Heart left ventricle (tissue), 16 donors: ENCODE measurements at regions not wholly inside any gene's neighbourhood (a gene's known extent, or its start where the extent isn't known, plus 50 kb on each side); places are given as distances from the start of the nearest gene placed in this dataset.

Experiments used
- ATAC-seq, 4 donors: fragments of 200-7000 bp; cut with Tn5 transposase; one replicate each; pipeline ENCODE4 v1.9.1; 2020 to 2022; ENCODE audit warnings: moderate library complexity in 4 of 4, mild to moderate bottlenecking in 3 of 4, moderate number of reproducible peaks in 1 of 4
- DNase-seq, 5 donors: peaks; one replicate each; pipeline ENCODE4 v3.0.0-alpha.2; 2020
- H3K27ac ChIP-seq, 12 donors: fragments of 200-600 bp; sonication (generic) in 4 of 12; one replicate each; pipeline versions ENCODE4 v1.5.0 to v1.8.0; 2016 to 2022; ENCODE audit warnings: mild to moderate bottlenecking in 2 of 12
- H3K27me3 ChIP-seq, 9 donors: fragments of 200-600 bp; sonication (generic) in 2 of 9; one replicate each; pipeline versions ENCODE4 v1.5.1 to v1.8.0; 2016 to 2022; ENCODE audit warnings: mild to moderate bottlenecking in 3 of 9
- H3K36me3 ChIP-seq, 9 donors: fragments of 200-600 bp; sonication (generic) in 2 of 9; one replicate each; pipeline versions ENCODE4 v1.5.0 to v1.8.0; 2018 to 2022; ENCODE audit warnings: mild to moderate bottlenecking in 2 of 9
- H3K4me1 ChIP-seq, 12 donors: fragments of 200-600 bp; sonication (generic) in 4 of 12; one replicate each; pipeline versions ENCODE4 v1.5.0 to v1.8.0; 2016 to 2022; ENCODE audit warnings: mild to moderate bottlenecking in 3 of 12
- H3K4me3 ChIP-seq, 12 donors: fragments of 200-600 bp; sonication (generic) in 4 of 12; one replicate each; pipeline versions ENCODE4 v1.5.0 to v1.8.0; 2017 to 2022; ENCODE audit warnings: mild to moderate bottlenecking in 9 of 12, moderate library complexity in 4 of 12
- H3K9me3 ChIP-seq, 12 donors: fragments of 200-600 bp; sonication (generic) in 4 of 12; one replicate each; pipeline versions ENCODE4 v1.5.0 to v1.8.0; 2016 to 2022; ENCODE audit warnings: mild to moderate bottlenecking in 1 of 12
- CTCF ChIP-seq, 12 donors: fragments of 200-600 bp; sonication (generic) in 4 of 12; IDR thresholded peaks; one replicate each; pipeline versions ENCODE4 v1.5.0 to v1.8.0; 2018 to 2022; ENCODE audit warnings: antibody characterized with exemption in 12 of 12, mild to moderate bottlenecking in 5 of 12
- POLR2A ChIP-seq, 2 donors: fragments of 450-650 bp; IDR thresholded peaks; one replicate each; pipeline ENCODE4 v1.6.1; 2017; ENCODE audit warnings: antibody characterized with exemption in 2 of 2, mild to moderate bottlenecking in 2 of 2, moderate library complexity in 2 of 2
- WGBS, 4 donors: extraction: QIAGEN DNeasy Blood & Tissue Kit in 2 of 4; methylation state at CpG; one replicate each; pipeline versions ENCODE4 v1.1.5 to v1.1.7; 2013 to 2018; 5-methylcytosine and 5-hydroxymethylcytosine counted together
- intact Hi-C, 10 donors: fragments of 100-400 bp; cut with DNase I; formaldehyde crosslinking; loops; one replicate each; pipeline versions ENCODE4 v1.11.1 to v1.14.2; 2022
- donor health status: ischemic (EF 13 %, LVEDD 7.1; RV severe dilation, severe dysfunction).
- donor health status: healthy with polysubstance abuse.
- donor health status: DM: no; HTN: yes; CAD: no.
- donor health status: DM: no; HTN: no; CAD: no.
- donor health status: ischemic (EF 25% LVEDD 6.9; RV normal size, moderate dysfunction).
- donor health status: ischemic (EF 25% LVEDD 5.7; RV mildly dilated, moderate dysfunction).
- donor health status: healthy.
- donor health status: DM: yes; HTN: yes; CAD: no.
- donor health status: ischemic (EF 35%, LVEDD 5.7; RV mildly dilated, moderate dysfunction).
- donor health status: nonischemic (EF 11% LVEDD 7.7; RV severe dilation, severe dysfunction).
- donor health status: DM: yes; HTN: yes; CAD: no.
- donor health status: PGD.
- donor health status: ischemic (EF 29% LVEDD 5.4; RV normal size, mild dysfunction).
- donor health status: nonischemic (EF 23%, LVEDD 6.1; RV moderate dilation, normal function).

GRCh38 chr1:209232759-209233158, 350.8 kb upstream of the CAMK1G start:
- Histone ChIP-seq H3K4me3 (no peak overlapping the region), H3K4me1 (no peaks in the 10 kb centered on the region), H3K27ac (no peak overlapping the region), H3K27me3 (peaks cover 9 to 28% (median 16%) of the 10 kb centered on the region in 9 donors), H3K36me3 (no peaks in the 10 kb centered on the region), H3K9me3 (peaks cover 0 to 19% (median 1%) of the 10 kb centered on the region in 12 donors)
- no peak for DNase-seq
- WGBS, 4 donors, result 90 to 94% (median 92%) methylated on average over 15 of the region's 15 CpGs
- ATAC-seq, result no peak
- intact Hi-C loops, result no loop called here
- TF ChIP-seq CTCF (IDR thresholded peaks at IDR 0.05) (no peak), POLR2A (IDR thresholded peaks at IDR 0.05) (no peak)

GRCh38 chr1:209235166-209235565, 348.3 kb upstream of the CAMK1G start:
- DNase-seq, result no peak
- peaks cover 0 to 19% (median 1%) of the 10 kb centered on the region in 12 donors for H3K9me3 ChIP-seq
- TF ChIP-seq CTCF (IDR thresholded peaks at IDR 0.05) (no peak), POLR2A (IDR thresholded peaks at IDR 0.05) (no peak)
- 92 to 97% (median 94%) methylated on average over 4 of the region's 4 CpGs for WGBS, 4 donors
- H3K4me1 ChIP-seq, result no peaks in the 10 kb centered on the region
- intact Hi-C loops, result no loop called here
- ATAC-seq, result no peak
- H3K27me3 ChIP-seq, result peaks cover 7 to 38% (median 15%) of the 10 kb centered on the region in 9 donors
- H3K4me3 ChIP-seq, result no peak overlapping the region
- H3K27ac ChIP-seq, result no peak overlapping the region
- no peaks in the 10 kb centered on the region for H3K36me3 ChIP-seq

- H3K27ac ChIP-seq, result no peak overlapping the region
- intact Hi-C loops, result no loop called here
- H3K4me3 ChIP-seq, result no peak overlapping the region
- no peaks in the 10 kb centered on the region for H3K9me3 ChIP-seq
- ATAC-seq (no peak), DNase-seq (no peak)
- no peaks in the 10 kb centered on the region for H3K4me1 ChIP-seq
- no peak for TF ChIP-seq POLR2A (IDR thresholded peaks at IDR 0.05)
- no peak for TF ChIP-seq CTCF (IDR thresholded peaks at IDR 0.05)
- H3K36me3 ChIP-seq, result no peaks in the 10 kb centered on the region
- peaks cover 0 to 29% (median 0%) of the 10 kb centered on the region in 9 donors for H3K27me3 ChIP-seq
- 42 to 70% (median 57%) methylated on average over 1 of the region's 1 CpG for WGBS, 4 donors
Measured at GRCh38 chr1:209238356-209238755, 345.2 kb upstream of the CAMK1G start.

GRCh38 chr1:209240351-209240750, 343.2 kb upstream of the CAMK1G start:
- no peak for ATAC-seq
- TF ChIP-seq CTCF (IDR thresholded peaks at IDR 0.05) (no peak), POLR2A (IDR thresholded peaks at IDR 0.05) (no peak)
- Histone ChIP-seq H3K4me3 (no peak overlapping the region), H3K27ac (no peak overlapping the region), H3K9me3 (no peaks in the 10 kb centered on the region), H3K4me1 (no peaks in the 10 kb centered on the region), H3K36me3 (no peaks in the 10 kb centered on the region), H3K27me3 (peaks cover 0 to 40% (median 0%) of the 10 kb centered on the region in 9 donors)
- intact Hi-C loops, result no loop called here
- WGBS, 4 donors, result 75 to 87% (median 78%) methylated on average over 2 of the region's 2 CpGs
- DNase-seq, result no peak
